ENCODE measurements at regions not wholly inside any gene's neighbourhood (a gene's known extent, or its start where the extent isn't known, plus 50 kb on each side); places are given as distances from the start of the nearest gene placed in this dataset.

- WGBS, result 89% methylated on average over 2 of the region's 2 CpGs
- Histone ChIP-seq H3K4me3 (ENCODE audit: low read length in 2 of 2) (no peak overlapping the region), H3K9me3 (ENCODE audit: control insufficient read depth in 2 of 2, insufficient read depth in 1 of 2, low read length in 1 of 2) (no peaks in the 10 kb centered on the region), H3K27me3 (ENCODE audit: control insufficient read depth in 2 of 2, insufficient read depth in 1 of 2, low read length in 1 of 2) (peaks cover 0 to 2% of the 10 kb centered on the region in 2 donors), H3K27ac (ENCODE audit: low read depth in 1 of 2, low read length in 1 of 2) (no peak overlapping the region), H3K4me1 (ENCODE audit: control insufficient read depth in 2 of 2, insufficient read depth in 2 of 2, low read length in 2 of 2) (no peaks in the 10 kb centered on the region), H3K36me3 (ENCODE audit: control insufficient read depth in 2 of 2, insufficient read depth in 2 of 2, low read length in 1 of 2) (no peaks in the 10 kb centered on the region)
- no peak for DNase-seq (ENCODE audit: low read depth in 6 of 9, low spot score in 9 of 9)
These were observed 359.2 kb downstream of the BUD13 start for GRCh38 chr11:116413301-116414242.

GRCh38 chr11:116412118-116412889, 360.5 kb downstream of the BUD13 start:
- Histone ChIP-seq H3K27me3 (ENCODE audit: control insufficient read depth in 2 of 2, insufficient read depth in 1 of 2, low read length in 1 of 2) (peaks cover 0 to 2% of the 10 kb centered on the region in 2 donors), H3K27ac (ENCODE audit: low read depth in 1 of 2, low read length in 1 of 2) (no peak overlapping the region), H3K9me3 (ENCODE audit: control insufficient read depth in 2 of 2, insufficient read depth in 1 of 2, low read length in 1 of 2) (no peaks in the 10 kb centered on the region), H3K36me3 (ENCODE audit: control insufficient read depth in 2 of 2, insufficient read depth in 2 of 2, low read length in 1 of 2) (no peaks in the 10 kb centered on the region), H3K4me1 (ENCODE audit: control insufficient read depth in 2 of 2, insufficient read depth in 2 of 2, low read length in 2 of 2) (no peaks in the 10 kb centered on the region), H3K4me3 (ENCODE audit: low read length in 2 of 2) (no peak overlapping the region)
- WGBS, result 83% methylated on average over 6 of the region's 6 CpGs
- DNase-seq (ENCODE audit: low read depth in 6 of 9, low spot score in 9 of 9), result no peak

GRCh38 chr11:116409238-116409637, 363.5 kb downstream of the BUD13 start:
- no peaks in the 10 kb centered on the region for H3K9me3 ChIP-seq (ENCODE audit: control insufficient read depth in 2 of 2, insufficient read depth in 1 of 2, low read length in 1 of 2)

GRCh38 chr11:116406042-116406441, 366.7 kb downstream of the BUD13 start:
- Histone ChIP-seq H3K4me1 (ENCODE audit: control insufficient read depth in 2 of 2, insufficient read depth in 2 of 2, low read length in 2 of 2) (no peaks in the 10 kb centered on the region), H3K27me3 (ENCODE audit: control insufficient read depth in 2 of 2, insufficient read depth in 1 of 2, low read length in 1 of 2) (no peaks in the 10 kb centered on the region), H3K36me3 (ENCODE audit: control insufficient read depth in 2 of 2, insufficient read depth in 2 of 2, low read length in 1 of 2) (no peaks in the 10 kb centered on the region), H3K9me3 (ENCODE audit: control insufficient read depth in 2 of 2, insufficient read depth in 1 of 2, low read length in 1 of 2) (no peaks in the 10 kb centered on the region), H3K27ac (ENCODE audit: low read depth in 1 of 2, low read length in 1 of 2) (no peak overlapping the region), H3K4me3 (ENCODE audit: low read length in 2 of 2) (no peak overlapping the region)
- 91% methylated on average over 1 of the region's 1 CpG for WGBS
- no peak for DNase-seq (ENCODE audit: low read depth in 6 of 9, low spot score in 9 of 9)

More at GRCh38 chr11:116409238-116409637, 363.5 kb downstream of the BUD13 start:
- no peaks in the 10 kb centered on the region for H3K27me3 ChIP-seq (ENCODE audit: control insufficient read depth in 2 of 2, insufficient read depth in 1 of 2, low read length in 1 of 2)
- no peaks in the 10 kb centered on the region for H3K4me1 ChIP-seq (ENCODE audit: control insufficient read depth in 2 of 2, insufficient read depth in 2 of 2, low read length in 2 of 2)
- no peak overlapping the region for H3K27ac ChIP-seq (ENCODE audit: low read depth in 1 of 2, low read length in 1 of 2)
- H3K4me3 ChIP-seq (ENCODE audit: low read length in 2 of 2), result no peak overlapping the region
- 86% methylated on average over 4 of the region's 4 CpGs for WGBS
- H3K36me3 ChIP-seq (ENCODE audit: control insufficient read depth in 2 of 2, insufficient read depth in 2 of 2, low read length in 1 of 2), result no peaks in the 10 kb centered on the region
- no peak for DNase-seq (ENCODE audit: low read depth in 6 of 9, low spot score in 9 of 9)

GRCh38 chr11:116404462-116404798, 368.4 kb downstream of the BUD13 start:
- Histone ChIP-seq H3K27ac (ENCODE audit: low read depth in 1 of 2, low read length in 1 of 2) (no peak overlapping the region), H3K4me1 (ENCODE audit: control insufficient read depth in 2 of 2, insufficient read depth in 2 of 2, low read length in 2 of 2) (no peaks in the 10 kb centered on the region), H3K4me3 (ENCODE audit: low read length in 2 of 2) (no peak overlapping the region), H3K27me3 (ENCODE audit: control insufficient read depth in 2 of 2, insufficient read depth in 1 of 2, low read length in 1 of 2) (no peaks in the 10 kb centered on the region), H3K9me3 (ENCODE audit: control insufficient read depth in 2 of 2, insufficient read depth in 1 of 2, low read length in 1 of 2) (no peaks in the 10 kb centered on the region), H3K36me3 (ENCODE audit: control insufficient read depth in 2 of 2, insufficient read depth in 2 of 2, low read length in 1 of 2) (no peaks in the 10 kb centered on the region)
- no peak for DNase-seq (ENCODE audit: low read depth in 6 of 9, low spot score in 9 of 9)
- 68% methylated on average over 3 of the region's 3 CpGs for WGBS

- H3K27me3 ChIP-seq (ENCODE audit: control insufficient read depth in 2 of 2, insufficient read depth in 1 of 2, low read length in 1 of 2), result no peaks in the 10 kb centered on the region
- no peak overlapping the region for H3K4me3 ChIP-seq (ENCODE audit: low read length in 2 of 2)
- no peaks in the 10 kb centered on the region for H3K36me3 ChIP-seq (ENCODE audit: control insufficient read depth in 2 of 2, insufficient read depth in 2 of 2, low read length in 1 of 2)
- H3K9me3 ChIP-seq (ENCODE audit: control insufficient read depth in 2 of 2, insufficient read depth in 1 of 2, low read length in 1 of 2), result no peaks in the 10 kb centered on the region
- no peak overlapping the region for H3K27ac ChIP-seq (ENCODE audit: low read depth in 1 of 2, low read length in 1 of 2)
- DNase-seq (ENCODE audit: low read depth in 6 of 9, low spot score in 9 of 9), result no peak
- whole genome bisulfite sequencing, result 60% methylated on average over 4 of the region's 4 CpGs
- H3K4me1 ChIP-seq (ENCODE audit: control insufficient read depth in 2 of 2, insufficient read depth in 2 of 2, low read length in 2 of 2), result no peaks in the 10 kb centered on the region
These were observed 368.9 kb downstream of the BUD13 start for GRCh38 chr11:116403794-116404461.

GRCh38 chr11:116400081-116400480, 372.7 kb downstream of the BUD13 start:
- no peaks in the 10 kb centered on the region for H3K36me3 ChIP-seq (ENCODE audit: control insufficient read depth in 2 of 2, insufficient read depth in 2 of 2, low read length in 1 of 2)
- H3K27me3 ChIP-seq (ENCODE audit: control insufficient read depth in 2 of 2, insufficient read depth in 1 of 2, low read length in 1 of 2), result no peaks in the 10 kb centered on the region
- no peak for DNase-seq (ENCODE audit: low read depth in 6 of 9, low spot score in 9 of 9)
- no peak overlapping the region for H3K27ac ChIP-seq (ENCODE audit: low read depth in 1 of 2, low read length in 1 of 2)
- WGBS, result 77% methylated on average over 5 of the region's 5 CpGs
- no peaks in the 10 kb centered on the region for H3K4me1 ChIP-seq (ENCODE audit: control insufficient read depth in 2 of 2, insufficient read depth in 2 of 2, low read length in 2 of 2)
- H3K9me3 ChIP-seq (ENCODE audit: control insufficient read depth in 2 of 2, insufficient read depth in 1 of 2, low read length in 1 of 2), result no peaks in the 10 kb centered on the region
- H3K4me3 ChIP-seq (ENCODE audit: low read length in 2 of 2), result no peak overlapping the region

- H3K4me3 ChIP-seq (ENCODE audit: low read length in 2 of 2), result no peak overlapping the region
- DNase-seq (ENCODE audit: low read depth in 6 of 9, low spot score in 9 of 9), result no peak
- H3K4me1 ChIP-seq (ENCODE audit: control insufficient read depth in 2 of 2, insufficient read depth in 2 of 2, low read length in 2 of 2), result no peaks in the 10 kb centered on the region
- no peak overlapping the region for H3K27ac ChIP-seq (ENCODE audit: low read depth in 1 of 2, low read length in 1 of 2)
- H3K27me3 ChIP-seq (ENCODE audit: control insufficient read depth in 2 of 2, insufficient read depth in 1 of 2, low read length in 1 of 2), result no peaks in the 10 kb centered on the region
- WGBS, result 88% methylated on average over 4 of the region's 4 CpGs
- H3K36me3 ChIP-seq (ENCODE audit: control insufficient read depth in 2 of 2, insufficient read depth in 2 of 2, low read length in 1 of 2), result no peaks in the 10 kb centered on the region
- no peaks in the 10 kb centered on the region for H3K9me3 ChIP-seq (ENCODE audit: control insufficient read depth in 2 of 2, insufficient read depth in 1 of 2, low read length in 1 of 2)
These were observed 375.1 kb downstream of the BUD13 start for GRCh38 chr11:116397602-116398084.

GRCh38 chr11:116396331-116396730, 376.5 kb downstream of the BUD13 start:
- H3K36me3 ChIP-seq (ENCODE audit: control insufficient read depth in 2 of 2, insufficient read depth in 2 of 2, low read length in 1 of 2), result no peaks in the 10 kb centered on the region
- H3K9me3 ChIP-seq (ENCODE audit: control insufficient read depth in 2 of 2, insufficient read depth in 1 of 2, low read length in 1 of 2), result no peaks in the 10 kb centered on the region
- H3K4me1 ChIP-seq (ENCODE audit: control insufficient read depth in 2 of 2, insufficient read depth in 2 of 2, low read length in 2 of 2), result no peaks in the 10 kb centered on the region
- no peak overlapping the region for H3K27ac ChIP-seq (ENCODE audit: low read depth in 1 of 2, low read length in 1 of 2)
- DNase-seq (ENCODE audit: low read depth in 6 of 9, low spot score in 9 of 9), result no peak
- H3K4me3 ChIP-seq (ENCODE audit: low read length in 2 of 2), result no peak overlapping the region
- no peaks in the 10 kb centered on the region for H3K27me3 ChIP-seq (ENCODE audit: control insufficient read depth in 2 of 2, insufficient read depth in 1 of 2, low read length in 1 of 2)
- 30% methylated on average over 2 of the region's 2 CpGs for WGBS

Data from thymus (tissue), 11 donors.